SK-N-SH (cell line): ENCODE measurements at regions not wholly inside any gene's neighbourhood (a gene's known extent, or its start where the extent isn't known, plus 50 kb on each side); places are given as distances from the start of the nearest gene placed in this dataset.
A peak's percentile ranks its signal among the peaks of the same experiment; 100 is the strongest.

Source experiments
- CTCF ChIA-PET: fragments of 300-600, 350-600 bp; formaldehyde crosslinking; extraction: SDS; loops from one replicate; lab custom pipeline; 2021; lab: Yijun Ruan, JAX
- POLR2A ChIA-PET: fragments of 350-600 bp; sonication (Branson Sonifier 250); formaldehyde crosslinking; extraction: SDS; loops from one replicate; lab custom pipeline; 2020; ENCODE audit warnings: antibody characterized with exemption, inconsistent platforms; lab: Yijun Ruan, JAX
- DNase-seq: peaks from one replicate; pipeline ENCODE4 v3.0.0; 2012
- H2AFZ ChIP-seq: fragments of 200-600 bp; sonication (generic); 2 replicates; pipeline ENCODE4 v1.8.1; 2016; ENCODE audit warnings: antibody characterized with exemption, mild to moderate bottlenecking, low read depth
- H3F3A ChIP-seq: fragments of 200-600 bp; sonication (generic); replicated peaks from 2 replicates; pipeline ENCODE3; 2016; ENCODE audit warnings: antibody characterized with exemption, mild to moderate bottlenecking; ENCODE audit not compliant: insufficient read depth
- H3K27ac ChIP-seq, 2 experiments: fragments of 200-500 bp in 1 of 2; fragments of 200-600 bp in 1 of 2; sonication (Bioruptor generic) in 1 of 2; sonication (generic), shearing (Covaris generic) in 1 of 2; 2 replicates each; pipeline versions ENCODE4 v1.5.1 to v1.6.1; 2014 to 2016; ENCODE audit warnings: low read depth in 2 of 2, inconsistent platforms in 1 of 2, low read length in 1 of 2, mild to moderate bottlenecking in 1 of 2, mixed read lengths in 1 of 2
- H3K27me3 ChIP-seq: fragments of 200-600 bp; sonication (generic), shearing (Covaris generic); 2 replicates; pipeline ENCODE4 v1.6.1; 2016; ENCODE audit warnings: mixed run types; ENCODE audit not compliant: insufficient read depth
- H3K36me3 ChIP-seq, 2 experiments: fragments of 200-500 bp in 1 of 2; fragments of 200-600 bp in 1 of 2; sonication (Bioruptor generic) in 1 of 2; sonication (generic) in 1 of 2; replicated peaks in 1 of 2; 2 replicates each; pipeline versions ENCODE3 to v1.5.1; 2014 to 2016; ENCODE audit warnings: low read length in 1 of 2, mild to moderate bottlenecking in 1 of 2; ENCODE audit not compliant: insufficient read depth in 2 of 2, control insufficient read depth in 1 of 2
- H3K4me1 ChIP-seq, 2 experiments: fragments of 200-500 bp in 1 of 2; fragments of 200-600 bp in 1 of 2; sonication (Bioruptor generic) in 1 of 2; sonication (generic), shearing (Covaris generic) in 1 of 2; 2 replicates each; pipeline versions ENCODE4 v1.5.1 to v1.6.1; 2014 to 2016; ENCODE audit warnings: low read depth in 1 of 2, low read length in 1 of 2, mixed run types in 1 of 2; ENCODE audit not compliant: insufficient read depth in 2 of 2, control insufficient read depth in 1 of 2
- H3K4me2 ChIP-seq: fragments of 200-600 bp; sonication (generic), shearing (Covaris generic); 2 replicates; pipeline ENCODE4 v1.6.1; 2017; ENCODE audit warnings: mixed run types
- H3K4me3 ChIP-seq, 2 experiments: fragments of 200-500 bp in 1 of 2; fragments of 200-600 bp in 1 of 2; sonication (Bioruptor generic) in 1 of 2; sonication (generic), shearing (Covaris generic) in 1 of 2; 2 replicates each; pipeline versions ENCODE4 v1.5.1 to v1.8.1; 2014 to 2016; ENCODE audit warnings: low read depth in 2 of 2, inconsistent platforms in 1 of 2, low read length in 1 of 2, mild to moderate bottlenecking in 1 of 2, mixed read lengths in 1 of 2, moderate library complexity in 1 of 2
- H3K79me2 ChIP-seq: fragments of 200-600 bp; sonication (generic); 2 replicates; pipeline ENCODE4 v1.8.1; 2017; ENCODE audit warnings: mild to moderate bottlenecking; ENCODE audit not compliant: insufficient read depth
- H3K9ac ChIP-seq: fragments of 200-600 bp; sonication (generic); 2 replicates; pipeline ENCODE4 v1.6.1; 2017; ENCODE audit warnings: mixed run types
- H3K9me2 ChIP-seq: fragments of 200-600 bp; sonication (generic); 2 replicates; pipeline ENCODE4 v1.6.1; 2017; ENCODE audit warnings: mixed run types
- H3K9me3 ChIP-seq: fragments of 200-600 bp; sonication (generic); 2 replicates; pipeline ENCODE4 v1.6.1; 2017; ENCODE audit warnings: mixed run types, mild to moderate bottlenecking, moderate library complexity
- H4K20me1 ChIP-seq: fragments of 200-600 bp; sonication (generic); 2 replicates; pipeline ENCODE4 v1.6.1; 2017; ENCODE audit warnings: mild to moderate bottlenecking, mixed run types; ENCODE audit not compliant: insufficient read depth
- CTCF ChIP-seq: fragments of 200-600 bp; sonication (generic); IDR thresholded peaks from 2 replicates; pipeline ENCODE4 v1.6.1; 2017; ENCODE audit warnings: antibody characterized with exemption, mild to moderate bottlenecking, moderate library complexity
- EZH2phosphoT487 ChIP-seq: fragments of 200-600 bp; sonication (generic); IDR thresholded peaks from 2 replicates; pipeline ENCODE4 v1.6.1; 2017; ENCODE audit warnings: low read depth, mixed run types, mild to moderate bottlenecking, antibody characterized with exemption, moderate library complexity, borderline replicate concordance
- FOSL2 ChIP-seq: IDR thresholded peaks from 2 replicates; pipeline ENCODE4 v1.4.0; 2012; ENCODE audit warnings: low read depth, mild to moderate bottlenecking, moderate library complexity, borderline replicate concordance
- MEF2A ChIP-seq: IDR thresholded peaks from 2 replicates; pipeline ENCODE4 v1.4.0; 2012; ENCODE audit warnings: low read depth, borderline replicate concordance
- NFIC ChIP-seq: IDR thresholded peaks from 2 replicates; pipeline ENCODE4 v1.4.0; 2012; ENCODE audit warnings: borderline replicate concordance
- RAD21 ChIP-seq: IDR thresholded peaks from 2 replicates; pipeline ENCODE4 v1.6.1; 2012; ENCODE audit warnings: mild to moderate bottlenecking, low read length
- SMC3 ChIP-seq: IDR thresholded peaks from 2 replicates; pipeline ENCODE4 v1.6.1; 2012; ENCODE audit warnings: low read depth, low read length, improper control_type of control experiment
- TCF12 ChIP-seq: IDR thresholded peaks from 2 replicates; pipeline ENCODE4 v1.4.0; 2012
- TEAD4 ChIP-seq: IDR thresholded peaks from 2 replicates; pipeline ENCODE4 v1.4.0; 2012; ENCODE audit warnings: mild to moderate bottlenecking, borderline replicate concordance; ENCODE audit not compliant: insufficient read depth
- USF1 ChIP-seq: IDR thresholded peaks from 2 replicates; pipeline ENCODE4 v1.4.0; 2012; ENCODE audit warnings: low read depth, borderline replicate concordance
- YY1 ChIP-seq: IDR thresholded peaks from 2 replicates; pipeline ENCODE4 v1.4.0; 2012; ENCODE audit warnings: low read depth, mild to moderate bottlenecking
- WGBS: methylation state at CpG from one replicate; pipeline ENCODE4 v1.1.6; 2017; ENCODE audit warnings: low lambda C conversion rate; 5-methylcytosine and 5-hydroxymethylcytosine counted together

DNA sequence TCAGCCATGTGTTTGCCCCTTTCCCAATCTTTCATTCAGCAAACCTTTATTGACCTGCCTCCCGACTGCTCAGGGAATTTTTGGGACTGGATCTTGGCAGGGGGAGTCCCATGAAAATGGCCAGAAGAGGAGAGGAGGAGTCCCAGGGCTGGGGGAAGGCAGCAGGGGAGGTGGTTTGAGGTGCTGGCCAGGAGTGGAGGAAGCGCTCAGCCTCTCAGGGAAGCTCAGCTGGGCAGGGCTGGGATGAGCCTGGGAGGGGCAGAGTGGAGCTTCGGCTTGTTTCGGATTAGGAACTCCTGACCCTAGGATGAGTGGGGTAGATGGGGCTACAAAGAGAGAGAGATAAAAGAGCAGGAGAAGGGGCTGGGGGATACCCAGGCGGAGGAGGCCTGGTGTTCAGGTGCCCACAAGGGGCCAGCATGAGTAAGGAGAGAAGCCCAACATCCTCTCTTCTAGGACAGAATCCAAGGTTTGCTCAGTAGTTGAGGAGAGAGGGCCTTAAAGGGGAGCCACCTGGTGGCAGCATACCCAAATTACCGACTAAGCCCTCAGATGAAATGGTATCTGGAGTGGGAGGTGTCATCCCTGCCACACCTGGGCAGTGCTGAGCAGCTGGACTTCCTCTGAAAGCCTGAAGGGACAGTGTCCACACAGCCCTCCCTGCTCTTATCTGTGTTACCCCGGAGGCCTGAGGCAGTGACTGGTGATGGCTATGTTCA, 91.1 kb downstream of the INHBB start:
- Histone ChIP-seq H3K4me2 (no peak overlapping the region), H3K27me3 (peaks cover 16% of the 10 kb centered on the region; the same call in 1 of the 2 replicates), H3K27ac (no peak overlapping the region), H3K4me1 (no peaks in the 10 kb centered on the region; a peak in 1 of 4 replicates), H3K9ac (no peak overlapping the region), H3K9me3 (no peaks in the 10 kb centered on the region), H4K20me1 (no peaks in the 10 kb centered on the region), H3K36me3 (no peaks in the 10 kb centered on the region), H3K79me2 (no peaks in the 10 kb centered on the region), H2AFZ (no peak overlapping the region), H3F3A (no peaks in the 10 kb centered on the region), H3K9me2 (no peaks in the 10 kb centered on the region), H3K4me3 (no peak overlapping the region; a peak in 1 of 4 replicates)
- DNase-seq = peak; percentile 66
- POLR2A ChIA-PET = no interaction called here
- TF ChIP-seq EZH2phosphoT487 = no peak
- no peak for TF ChIP-seq USF1
- peak; percentile 45 for TF ChIP-seq RAD21
- no peak for TF ChIP-seq TEAD4
- peak; percentile 34; the same call in 1 of the 2 replicates for TF ChIP-seq SMC3
- no peak for TF ChIP-seq TCF12
- no peak for TF ChIP-seq FOSL2
- peak; percentile 35; the same call in 1 of the 2 replicates for TF ChIP-seq CTCF
- 73% methylated on average over 6 of the region's 7 CpGs for WGBS
- CTCF ChIA-PET = interaction anchor here (0.9 to 2.2 kb wide), 5 partner anchors 13 to 123 kb away, joined by 3 to 7 read pairs (median 3); no protein-coding TSS in a partner anchor

GRCh38 chr2:120437604-120438000, 91.7 kb downstream of the INHBB start:
- no peaks in the 10 kb centered on the region; a peak in 1 of 4 replicates for H3K4me1 ChIP-seq
- H3K27ac ChIP-seq = no peak overlapping the region
- no peaks in the 10 kb centered on the region for H3K79me2 ChIP-seq
- H3K4me2 ChIP-seq = no peak overlapping the region
- no peak overlapping the region for H3K9ac ChIP-seq
- no peak for TF ChIP-seq NFIC
- TF ChIP-seq MEF2A = no peak
- TF ChIP-seq YY1 = no peak
- WGBS = 64% methylated on average over 6 of the region's 10 CpGs
- H3K9me3 ChIP-seq = no peaks in the 10 kb centered on the region
- ChIA-PET CTCF (interaction anchor here (0.9 to 2.2 kb wide), 4 partner anchors 14 to 123 kb away, joined by 3 to 7 read pairs (median 3); no protein-coding TSS in a partner anchor), POLR2A (no interaction called here)
- no peaks in the 10 kb centered on the region for H4K20me1 ChIP-seq
- DNase-seq = no peak
- H3K4me3 ChIP-seq = no peak overlapping the region
- H3K36me3 ChIP-seq = no peaks in the 10 kb centered on the region
- H2AFZ ChIP-seq = no peak overlapping the region
- H3K9me2 ChIP-seq = no peaks in the 10 kb centered on the region
- no peaks in the 10 kb centered on the region for H3F3A ChIP-seq
- peaks cover 16% of the 10 kb centered on the region; the same call in 1 of the 2 replicates for H3K27me3 ChIP-seq
